Testis (tissue), 2 donors: ENCODE measurements at regions not wholly inside any gene's neighbourhood (a gene's known extent, or its start where the extent isn't known, plus 50 kb on each side); places are given as distances from the start of the nearest gene placed in this dataset.

Experiments used
- DNase-seq: peaks from one replicate; pipeline ENCODE4 v3.0.0-alpha.2; 2019
- H3K27ac ChIP-seq, 2 donors: fragments of 200-600 bp; sonication (generic); one replicate each; pipeline ENCODE4 v1.5.1; 2019
- H3K27me3 ChIP-seq: fragments of 200-600 bp; sonication (generic); one replicate; pipeline ENCODE4 v1.5.1; 2019
- H3K36me3 ChIP-seq: fragments of 200-600 bp; sonication (generic); one replicate; pipeline ENCODE4 v1.5.1; 2017; ENCODE audit warnings: low read depth; ENCODE audit errors: missing control alignments
- H3K4me1 ChIP-seq: fragments of 200-600 bp; sonication (generic); one replicate; pipeline ENCODE4 v1.5.1; 2019
- H3K4me3 ChIP-seq, 2 donors: fragments of 200-600 bp; sonication (generic); one replicate each; pipeline ENCODE4 v1.5.1; 2017 to 2019
- H3K9me3 ChIP-seq: fragments of 200-600 bp; sonication (generic); one replicate; pipeline ENCODE4 v1.5.1; 2017
- CTCF ChIP-seq, 3 experiments: fragments of 450-650 bp in 2 of 3; fragments of 200-600 bp in 1 of 3; sonication (generic) in 1 of 3; IDR thresholded peaks; one replicate each; pipeline ENCODE4 v1.5.1; 2016 to 2019; ENCODE audit warnings: antibody characterized with exemption in 3 of 3, mild to moderate bottlenecking in 2 of 3, moderate library complexity in 1 of 3
- POLR2A ChIP-seq: fragments of 450-650 bp; IDR thresholded peaks from one replicate; pipeline ENCODE4 v1.6.1; 2017; ENCODE audit warnings: antibody characterized with exemption, mild to moderate bottlenecking, moderate library complexity
- WGBS, 2 donors: methylation state at CpG; one replicate each; pipeline ENCODE4 v1.1.5; 2018; 5-methylcytosine and 5-hydroxymethylcytosine counted together
- intact Hi-C: fragments of 100-400 bp; cut with DNase I; formaldehyde crosslinking; loops from one replicate; pipeline ENCODE4 v1.15.1; 2023; ENCODE audit warnings: low total_unique reads

GRCh38 chr6:120816794-120817193, 517.5 kb downstream of the TBC1D32 start:
- Histone ChIP-seq H3K36me3 (no peaks in the 10 kb centered on the region), H3K4me3 (no peak overlapping the region), H3K4me1 (no peaks in the 10 kb centered on the region), H3K27ac (no peak overlapping the region), H3K9me3 (no peaks in the 10 kb centered on the region), H3K27me3 (no peaks in the 10 kb centered on the region)
- intact Hi-C loops, result no loop called here
- no peak for DNase-seq
- no peak for TF ChIP-seq CTCF (IDR thresholded peaks at IDR 0.05)
- TF ChIP-seq POLR2A, result no peak

GRCh38 chr6:120805276-120805675, 529.0 kb downstream of the TBC1D32 start:
- DNase-seq, result no peak
- Histone ChIP-seq H3K27me3 (no peaks in the 10 kb centered on the region), H3K4me1 (no peaks in the 10 kb centered on the region), H3K27ac (no peak overlapping the region), H3K9me3 (no peaks in the 10 kb centered on the region), H3K36me3 (no peaks in the 10 kb centered on the region), H3K4me3 (no peak overlapping the region)
- intact Hi-C loops, result no loop called here
- TF ChIP-seq POLR2A, result no peak
- no peak for TF ChIP-seq CTCF (IDR thresholded peaks at IDR 0.05)
- WGBS, 2 donors, result 56 to 69% methylated on average over 3 of the region's 3 CpGs

GRCh38 chr6:120804612-120805011, 529.7 kb downstream of the TBC1D32 start:
- no peak for TF ChIP-seq POLR2A
- TF ChIP-seq CTCF (IDR thresholded peaks at IDR 0.05), result no peak
- 84 to 86% methylated on average over 2 of the region's 2 CpGs for WGBS, 2 donors
- H3K9me3 ChIP-seq, result no peaks in the 10 kb centered on the region
- H3K36me3 ChIP-seq, result no peaks in the 10 kb centered on the region
- intact Hi-C loops, result no loop called here
- no peak for DNase-seq
- H3K4me3 ChIP-seq, result no peak overlapping the region
- no peaks in the 10 kb centered on the region for H3K4me1 ChIP-seq
- no peak overlapping the region for H3K27ac ChIP-seq
- H3K27me3 ChIP-seq, result no peaks in the 10 kb centered on the region

GRCh38 chr6:120786682-120787081, 547.6 kb downstream of the TBC1D32 start:
- H3K27ac ChIP-seq, result no peak overlapping the region
- no peaks in the 10 kb centered on the region for H3K27me3 ChIP-seq
- no peak overlapping the region for H3K4me3 ChIP-seq
- 84 to 97% methylated on average over 9 to 10 of the region's 10 CpGs for WGBS, 2 donors
- H3K9me3 ChIP-seq, result no peaks in the 10 kb centered on the region
- TF ChIP-seq POLR2A (no peak), CTCF (IDR thresholded peaks at IDR 0.05) (no peak)
- DNase-seq, result no peak
- H3K4me1 ChIP-seq, result no peaks in the 10 kb centered on the region
- no peaks in the 10 kb centered on the region for H3K36me3 ChIP-seq
- intact Hi-C loops, result no loop called here

- H3K27ac ChIP-seq, result no peak overlapping the region
- TF ChIP-seq POLR2A (no peak), CTCF (IDR thresholded peaks at IDR 0.05) (no peak)
- H3K36me3 ChIP-seq, result no peaks in the 10 kb centered on the region
- H3K27me3 ChIP-seq, result no peaks in the 10 kb centered on the region
- no peaks in the 10 kb centered on the region for H3K4me1 ChIP-seq
- H3K9me3 ChIP-seq, result no peaks in the 10 kb centered on the region
- no peak overlapping the region for H3K4me3 ChIP-seq
- WGBS, 2 donors, result 91 to 94% methylated on average over 8 of the region's 8 CpGs
- no peak for DNase-seq
- intact Hi-C loops, result no loop called here
These were observed 548.0 kb downstream of the TBC1D32 start for GRCh38 chr6:120786256-120786655.
